ENCODE measurements at regions not wholly inside any gene's neighbourhood (a gene's known extent, or its start where the extent isn't known, plus 50 kb on each side); places are given as distances from the start of the nearest gene placed in this dataset.

DNA sequence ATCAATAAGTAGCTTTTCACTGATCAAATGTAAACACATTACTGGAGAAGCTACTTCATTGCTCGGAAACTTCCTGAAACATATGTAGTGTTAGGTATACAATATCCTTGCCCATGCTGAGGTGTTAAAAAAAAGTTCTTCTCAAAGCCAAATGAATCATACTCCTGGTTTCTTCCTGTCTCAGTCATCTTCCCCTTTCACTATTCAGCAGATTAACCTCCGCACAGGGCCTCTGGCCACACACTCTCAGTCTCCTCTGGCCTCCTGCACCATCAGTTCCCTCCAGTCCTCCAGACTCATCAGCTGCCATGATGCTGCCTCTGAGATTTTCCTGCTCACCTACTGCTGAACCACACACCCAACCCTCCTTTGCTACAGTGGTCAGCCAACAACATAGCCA lies 70.5 kb upstream of the BOC start:
- no peak overlapping the region for H3K27ac ChIP-seq (ENCODE audit: low read depth, low read length)
- ATAC-seq: no peak
- H3K4me1 ChIP-seq (ENCODE audit: control insufficient read depth in 1 of 2, insufficient read depth in 2 of 2, low read length in 2 of 2): no peaks in the 10 kb centered on the region
- no peak overlapping the region for H3K9ac ChIP-seq (ENCODE audit: low read length)
- no peak for DNase-seq (ENCODE audit: low read depth, low spot score)
- RAD21 ChIA-PET (ENCODE audit: low non-redundant PET in 1 of 2, low total read pairs in 2 of 2, uncharacterized antibody in 2 of 2, unreplicated experiment in 2 of 2): no interaction called here
- no peak overlapping the region for H3K4me2 ChIP-seq (ENCODE audit: low read length)
- no peak for TF ChIP-seq ELF1 (IDR thresholded peaks at IDR 0.05; ENCODE audit: borderline replicate concordance, low read depth)
- TF ChIP-seq SIN3A (IDR thresholded peaks at IDR 0.05; ENCODE audit: low read depth): no peak
- no peak for TF ChIP-seq POLR2AphosphoS5 (IDR thresholded peaks at IDR 0.05; ENCODE audit: low read depth, low read length)
- no peak for TF ChIP-seq SP1 (IDR thresholded peaks at IDR 0.05; ENCODE audit: low read depth)
- no peak for TF ChIP-seq CEBPB (IDR thresholded peaks at IDR 0.05; ENCODE audit: low read depth)
- no peaks in the 10 kb centered on the region for H3K79me2 ChIP-seq (ENCODE audit: insufficient read depth, low read length)
- CTCF ChIA-PET: no interaction called here
- intact Hi-C loops (cut with micrococcal nuclease): no loop called here
- H2AFZ ChIP-seq (ENCODE audit: low read depth, low read length, poor library complexity, severe bottlenecking): no peak overlapping the region
- no peaks in the 10 kb centered on the region for H3K27me3 ChIP-seq (ENCODE audit: insufficient read depth, low read length)
- H3K9me3 ChIP-seq (ENCODE audit: control insufficient read depth in 1 of 2, insufficient read depth in 1 of 2, low read depth in 1 of 2, low read length in 2 of 2): no peaks in the 10 kb centered on the region
- POLR2A ChIA-PET: no interaction called here
- no peaks in the 10 kb centered on the region for H3K36me3 ChIP-seq (ENCODE audit: control insufficient read depth in 1 of 2, insufficient read depth in 2 of 2, low read length in 2 of 2)
- H4K20me1 ChIP-seq (ENCODE audit: insufficient read depth): no peaks in the 10 kb centered on the region
- H3K4me3 ChIP-seq (replicated peaks in 1 of 2; ENCODE audit: low read depth in 1 of 2, low read length in 2 of 2): no peak overlapping the region
- no TSS peak for BruUV-seq (replicated peaks)
- no peaks in the 10 kb centered on the region for H3K9me2 ChIP-seq (ENCODE audit: insufficient read depth)

DNA sequence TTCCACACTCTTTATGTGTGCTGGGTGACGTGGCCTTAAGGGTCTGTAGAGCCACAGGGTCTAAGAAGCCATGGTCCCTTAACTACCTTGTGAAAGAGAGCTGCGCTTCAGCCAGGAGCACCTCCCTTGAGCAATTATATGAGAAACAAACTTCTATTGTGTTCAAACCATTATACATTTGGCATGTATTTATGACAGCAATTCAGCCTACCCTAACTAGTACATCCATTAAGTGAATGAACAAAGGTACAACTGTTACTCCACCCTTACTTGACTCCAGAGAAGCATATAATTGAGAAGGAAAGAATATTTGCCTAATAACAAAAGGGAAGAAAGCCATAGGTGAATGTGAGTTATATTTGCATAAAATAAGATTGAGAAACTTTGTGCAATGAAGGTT lies 69.8 kb upstream of the BOC start:
- TF ChIP-seq CBX3 (IDR thresholded peaks at IDR 0.05; ENCODE audit: low read depth): no peak
- no peak for TF ChIP-seq SIN3A (IDR thresholded peaks at IDR 0.05; ENCODE audit: low read depth)
- TF ChIP-seq, protein P1, sequence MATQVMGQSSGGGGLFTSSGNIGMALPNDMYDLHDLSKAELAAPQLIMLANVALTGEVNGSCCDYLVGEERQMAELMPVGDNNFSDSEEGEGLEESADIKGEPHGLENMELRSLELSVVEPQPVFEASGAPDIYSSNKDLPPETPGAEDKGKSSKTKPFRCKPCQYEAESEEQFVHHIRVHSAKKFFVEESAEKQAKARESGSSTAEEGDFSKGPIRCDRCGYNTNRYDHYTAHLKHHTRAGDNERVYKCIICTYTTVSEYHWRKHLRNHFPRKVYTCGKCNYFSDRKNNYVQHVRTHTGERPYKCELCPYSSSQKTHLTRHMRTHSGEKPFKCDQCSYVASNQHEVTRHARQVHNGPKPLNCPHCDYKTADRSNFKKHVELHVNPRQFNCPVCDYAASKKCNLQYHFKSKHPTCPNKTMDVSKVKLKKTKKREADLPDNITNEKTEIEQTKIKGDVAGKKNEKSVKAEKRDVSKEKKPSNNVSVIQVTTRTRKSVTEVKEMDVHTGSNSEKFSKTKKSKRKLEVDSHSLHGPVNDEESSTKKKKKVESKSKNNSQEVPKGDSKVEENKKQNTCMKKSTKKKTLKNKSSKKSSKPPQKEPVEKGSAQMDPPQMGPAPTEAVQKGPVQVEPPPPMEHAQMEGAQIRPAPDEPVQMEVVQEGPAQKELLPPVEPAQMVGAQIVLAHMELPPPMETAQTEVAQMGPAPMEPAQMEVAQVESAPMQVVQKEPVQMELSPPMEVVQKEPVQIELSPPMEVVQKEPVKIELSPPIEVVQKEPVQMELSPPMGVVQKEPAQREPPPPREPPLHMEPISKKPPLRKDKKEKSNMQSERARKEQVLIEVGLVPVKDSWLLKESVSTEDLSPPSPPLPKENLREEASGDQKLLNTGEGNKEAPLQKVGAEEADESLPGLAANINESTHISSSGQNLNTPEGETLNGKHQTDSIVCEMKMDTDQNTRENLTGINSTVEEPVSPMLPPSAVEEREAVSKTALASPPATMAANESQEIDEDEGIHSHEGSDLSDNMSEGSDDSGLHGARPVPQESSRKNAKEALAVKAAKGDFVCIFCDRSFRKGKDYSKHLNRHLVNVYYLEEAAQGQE (IDR thresholded peaks at IDR 0.05; ENCODE audit: low read depth): no peak
- Histone ChIP-seq H3K9me2 (ENCODE audit: insufficient read depth) (no peaks in the 10 kb centered on the region), H3K79me2 (ENCODE audit: insufficient read depth, low read length) (no peaks in the 10 kb centered on the region), H3K4me3 (replicated peaks in 1 of 2; ENCODE audit: low read depth in 1 of 2, low read length in 2 of 2) (no peak overlapping the region), H4K20me1 (ENCODE audit: insufficient read depth) (no peaks in the 10 kb centered on the region), H3K4me2 (ENCODE audit: low read length) (no peak overlapping the region), H3K27ac (ENCODE audit: low read depth, low read length) (no peak overlapping the region), H3K4me1 (ENCODE audit: control insufficient read depth in 1 of 2, insufficient read depth in 2 of 2, low read length in 2 of 2) (no peaks in the 10 kb centered on the region), H3K9me3 (ENCODE audit: control insufficient read depth in 1 of 2, insufficient read depth in 1 of 2, low read depth in 1 of 2, low read length in 2 of 2) (no peaks in the 10 kb centered on the region), H3K36me3 (ENCODE audit: control insufficient read depth in 1 of 2, insufficient read depth in 2 of 2, low read length in 2 of 2) (no peaks in the 10 kb centered on the region), H2AFZ (ENCODE audit: low read depth, low read length, poor library complexity, severe bottlenecking) (no peak overlapping the region), H3K27me3 (ENCODE audit: insufficient read depth, low read length) (no peaks in the 10 kb centered on the region), H3K9ac (ENCODE audit: low read length) (no peak overlapping the region)
- intact Hi-C loops (cut with micrococcal nuclease): no loop called here
- CTCF ChIA-PET: no interaction called here
- RAD21 ChIA-PET (ENCODE audit: low non-redundant PET in 1 of 2, low total read pairs in 2 of 2, uncharacterized antibody in 2 of 2, unreplicated experiment in 2 of 2): no interaction called here
- ATAC-seq (no peak), DNase-seq (ENCODE audit: low read depth, low spot score) (no peak)
- POLR2A ChIA-PET: no interaction called here
- BruUV-seq (replicated peaks): no TSS peak
